IPS-20b (cell line): ENCODE measurements at regions not wholly inside any gene's neighbourhood (a gene's known extent, or its start where the extent isn't known, plus 50 kb on each side); places are given as distances from the start of the nearest gene placed in this dataset.
A peak's percentile ranks its signal among the peaks of the same experiment; 100 is the strongest.
"Not testable (repeated sequence)": the region's sequence is repeated elsewhere in the genome, so short reads cannot be mapped to it uniquely, and the experiment has no call there.

Experiments used
- H3K27ac ChIP-seq: one replicate; pipeline ENCODE4 v1.5.1; 2013; ENCODE audit warnings: low read length
- H3K27me3 ChIP-seq: 2 replicates; pipeline ENCODE4 v1.6.1; 2013; ENCODE audit warnings: mild to moderate bottlenecking, low read length, inconsistent platforms; ENCODE audit not compliant: insufficient read depth
- H3K36me3 ChIP-seq: 2 replicates; pipeline ENCODE4 v1.6.1; 2013; ENCODE audit warnings: low read depth, mild to moderate bottlenecking, inconsistent platforms, low read length, moderate library complexity; ENCODE audit not compliant: insufficient read depth
- H3K4me1 ChIP-seq: 2 replicates; pipeline ENCODE4 v1.6.1; 2013; ENCODE audit warnings: mild to moderate bottlenecking, control low read depth, inconsistent platforms, low read length, moderate library complexity; ENCODE audit not compliant: insufficient read depth
- H3K4me3 ChIP-seq: 2 replicates; pipeline ENCODE4 v1.5.1; 2013; ENCODE audit warnings: mild to moderate bottlenecking, low read length, inconsistent platforms
- H3K9ac ChIP-seq: 2 replicates; pipeline ENCODE4 v1.6.1; 2013; ENCODE audit warnings: low read depth, mild to moderate bottlenecking, inconsistent platforms, low read length, moderate library complexity
- H3K9me3 ChIP-seq: 2 replicates; pipeline ENCODE4 v1.6.1; 2013; ENCODE audit warnings: mild to moderate bottlenecking, low read depth, low read length, inconsistent platforms; ENCODE audit not compliant: insufficient read depth

DNA sequence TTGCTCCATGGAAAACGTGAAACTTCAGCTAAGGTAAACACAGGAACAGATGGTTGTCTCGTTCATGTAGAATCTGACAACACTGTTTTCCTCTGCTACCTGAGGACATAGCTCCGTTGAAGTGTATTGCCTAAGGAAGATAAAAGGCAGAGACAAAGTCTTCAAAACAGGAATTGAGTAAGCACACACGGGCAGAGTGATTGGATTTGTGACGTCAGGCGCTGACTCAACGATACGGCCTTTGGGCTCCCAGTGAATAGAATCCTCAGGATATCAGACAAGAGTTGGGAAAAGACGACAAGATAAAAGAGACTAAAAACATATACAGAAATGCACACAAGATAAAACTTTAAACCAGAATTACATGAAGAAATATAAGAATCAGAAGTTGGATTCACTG lies 787.1 kb upstream of the CTNND2 start:
- H3K9ac ChIP-seq = no peak overlapping the region
- H3K27me3 ChIP-seq = no peaks in the 10 kb centered on the region
- H3K4me3 ChIP-seq = no peak overlapping the region
- no peak overlapping the region for H3K27ac ChIP-seq
- peaks cover 6% of the 10 kb centered on the region; the same call in 1 of the 2 replicates for H3K4me1 ChIP-seq
- H3K9me3 ChIP-seq = no peaks in the 10 kb centered on the region
- H3K36me3 ChIP-seq = no peaks in the 10 kb centered on the region

DNA sequence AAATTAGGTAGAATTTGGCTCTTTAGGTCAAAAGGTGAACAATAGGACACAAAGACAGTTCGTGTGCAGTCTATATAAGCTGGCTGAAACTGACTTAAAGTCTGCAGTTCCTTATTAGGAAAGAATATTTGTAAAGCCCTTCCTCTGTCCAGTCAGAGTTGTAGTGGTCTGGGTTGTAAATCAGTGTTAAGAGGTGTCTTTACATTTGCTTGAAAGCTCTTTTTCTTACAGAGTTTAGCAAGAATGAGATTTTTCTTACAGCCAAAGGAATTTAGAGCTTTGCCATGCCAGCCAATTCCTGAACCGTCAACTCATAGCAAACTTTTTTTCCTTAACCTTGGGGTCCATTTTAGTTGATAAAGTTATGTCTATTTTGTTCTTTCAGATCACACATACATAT lies 786.1 kb upstream of the CTNND2 start:
- H3K27me3 ChIP-seq = no peaks in the 10 kb centered on the region
- H3K4me3 ChIP-seq = no peak overlapping the region
- H3K36me3 ChIP-seq = no peaks in the 10 kb centered on the region
- no peak overlapping the region for H3K9ac ChIP-seq
- no peak overlapping the region for H3K27ac ChIP-seq
- H3K4me1 ChIP-seq = peaks cover 6% of the 10 kb centered on the region; the same call in 1 of the 2 replicates
- no peaks in the 10 kb centered on the region for H3K9me3 ChIP-seq

DNA sequence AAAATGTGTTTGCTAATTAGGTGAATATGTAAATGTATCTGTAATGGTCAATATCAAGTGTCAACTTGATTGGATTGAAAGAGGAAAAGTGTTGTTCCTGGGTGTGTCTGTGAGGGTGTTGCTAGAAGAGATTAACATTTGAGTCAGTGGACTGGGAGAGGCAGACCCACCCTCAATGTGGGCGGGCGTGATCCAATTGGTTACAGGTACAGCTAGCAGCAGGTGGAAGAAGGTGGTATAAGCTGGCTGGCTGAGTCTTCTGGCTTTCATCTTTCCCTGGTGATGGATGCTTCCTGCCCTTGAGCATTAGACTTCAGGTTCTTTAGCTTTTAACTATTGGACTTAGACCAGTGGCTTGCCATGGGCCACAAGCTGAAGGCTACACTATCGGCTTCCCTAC lies 779.0 kb upstream of the CTNND2 start:
- Histone ChIP-seq H3K27me3 (no peaks in the 10 kb centered on the region), H3K9me3 (no peaks in the 10 kb centered on the region), H3K4me1 (0 out of 2 replicates have a peak, but pooled peaks cover under 1% of the 10 kb centered on the region), H3K36me3 (no peaks in the 10 kb centered on the region), H3K9ac (no peak overlapping the region), H3K4me3 (no peak overlapping the region), H3K27ac (no peak overlapping the region)

DNA sequence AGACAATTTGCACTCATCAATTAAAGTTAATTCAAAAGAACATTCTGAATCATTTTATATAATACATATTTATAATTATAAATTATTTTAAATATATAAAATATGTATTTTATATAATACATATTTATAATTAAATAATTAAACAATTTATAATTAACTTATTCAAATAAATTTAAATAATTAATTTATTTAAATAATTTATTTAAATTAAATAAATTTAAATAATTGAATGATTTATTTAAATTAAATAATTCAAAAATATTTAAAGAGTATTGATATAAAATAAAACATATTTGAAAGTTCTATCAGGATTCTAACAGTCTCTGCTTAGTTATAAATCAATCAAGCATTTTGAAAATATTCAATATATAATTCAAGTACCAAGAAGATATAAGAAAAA lies 775.5 kb upstream of the CTNND2 start:
- no peak overlapping the region for H3K9ac ChIP-seq
- no peak overlapping the region for H3K27ac ChIP-seq
- H3K27me3 ChIP-seq = no peaks in the 10 kb centered on the region
- no peaks in the 10 kb centered on the region for H3K4me1 ChIP-seq
- H3K9me3 ChIP-seq = 0 out of 2 replicates have a peak, but pooled peaks cover 3% of the 10 kb centered on the region
- H3K36me3 ChIP-seq = no peaks in the 10 kb centered on the region
- H3K4me3 ChIP-seq = no peak overlapping the region

DNA sequence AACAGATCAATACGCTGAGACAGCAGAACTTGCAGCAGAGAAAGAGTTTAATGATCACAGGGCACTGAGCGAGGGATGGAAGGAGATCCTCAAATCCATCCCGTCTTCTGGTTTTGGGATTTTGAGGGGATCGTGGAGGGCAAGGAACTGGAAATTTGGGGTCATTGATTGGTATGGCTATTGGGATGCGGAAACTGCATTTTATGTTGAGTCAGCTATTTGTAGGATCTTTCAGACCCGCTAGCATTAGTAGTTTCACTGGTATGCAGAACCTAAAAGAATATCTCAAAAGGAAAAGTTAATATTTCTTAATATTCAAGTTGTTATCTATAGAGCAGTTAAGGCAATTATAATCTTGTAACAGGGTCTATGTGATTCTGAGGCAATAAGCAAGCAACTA lies 771.7 kb upstream of the CTNND2 start:
- Histone ChIP-seq H3K9me3 (0 out of 2 replicates have a peak, but pooled peaks cover 3% of the 10 kb centered on the region), H3K27me3 (no peaks in the 10 kb centered on the region), H3K27ac (no peak overlapping the region), H3K9ac (no peak overlapping the region), H3K36me3 (no peaks in the 10 kb centered on the region), H3K4me1 (peaks cover 13% of the 10 kb centered on the region), H3K4me3 (no peak overlapping the region)

DNA sequence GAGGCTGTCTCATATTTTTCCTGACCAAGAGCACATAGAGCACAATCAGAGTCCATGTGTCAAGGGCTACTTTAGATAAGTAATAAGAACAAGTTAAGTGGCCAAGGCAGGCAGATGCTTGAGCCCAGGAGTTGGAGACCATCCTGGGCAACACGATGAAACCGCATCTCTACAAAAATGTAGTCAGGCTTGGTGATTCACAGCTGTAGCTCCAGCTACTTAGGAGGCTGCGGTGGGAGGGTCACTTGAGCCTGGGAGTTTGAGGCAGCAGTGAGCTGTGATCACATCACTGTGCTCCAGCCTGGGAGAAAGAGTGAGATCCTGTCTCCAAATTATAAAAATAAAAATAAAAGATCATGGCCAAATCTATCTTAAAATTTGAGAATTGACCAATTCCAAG lies 767.9 kb upstream of the CTNND2 start:
- peaks cover 41% of the 10 kb centered on the region for H3K4me1 ChIP-seq

DNA sequence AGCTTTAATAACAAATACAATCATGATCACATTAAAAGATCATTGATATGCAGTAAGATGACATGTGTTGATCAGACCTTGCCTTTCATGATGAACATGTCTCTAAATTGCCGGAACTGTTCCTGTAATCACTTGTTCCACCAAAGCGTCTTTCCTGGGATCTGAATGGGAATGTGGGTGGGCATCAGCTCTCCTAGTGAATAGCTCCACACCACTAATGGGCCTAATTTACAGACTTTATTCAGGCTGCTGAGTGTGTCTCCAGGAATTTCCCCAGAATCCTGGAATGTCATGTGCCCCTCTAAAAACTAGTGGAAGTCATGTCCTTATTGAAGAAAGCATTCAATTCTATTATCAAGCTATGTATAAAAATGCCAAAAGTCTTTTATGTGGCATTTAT lies 765.1 kb upstream of the CTNND2 start:
- Histone ChIP-seq H3K9me3 (no peaks in the 10 kb centered on the region), H3K4me1 (peaks cover 41% of the 10 kb centered on the region), H3K9ac (no peak overlapping the region), H3K27me3 (no peaks in the 10 kb centered on the region), H3K36me3 (peaks cover 12% of the 10 kb centered on the region; the same call in 1 of the 2 replicates), H3K27ac (peak overlapping the region; percentile 1), H3K4me3 (peak overlapping the region; percentile 15; the same call in 1 of the 2 replicates)

More for the DNA sequence above, 767.9 kb upstream of the CTNND2 start:
- Histone ChIP-seq H3K27ac (no peak overlapping the region), H3K9ac (no peak overlapping the region), H3K27me3 (no peaks in the 10 kb centered on the region), H3K4me3 (no peak overlapping the region), H3K9me3 (0 out of 2 replicates have a peak, but pooled peaks cover 3% of the 10 kb centered on the region), H3K36me3 (no peaks in the 10 kb centered on the region)

DNA sequence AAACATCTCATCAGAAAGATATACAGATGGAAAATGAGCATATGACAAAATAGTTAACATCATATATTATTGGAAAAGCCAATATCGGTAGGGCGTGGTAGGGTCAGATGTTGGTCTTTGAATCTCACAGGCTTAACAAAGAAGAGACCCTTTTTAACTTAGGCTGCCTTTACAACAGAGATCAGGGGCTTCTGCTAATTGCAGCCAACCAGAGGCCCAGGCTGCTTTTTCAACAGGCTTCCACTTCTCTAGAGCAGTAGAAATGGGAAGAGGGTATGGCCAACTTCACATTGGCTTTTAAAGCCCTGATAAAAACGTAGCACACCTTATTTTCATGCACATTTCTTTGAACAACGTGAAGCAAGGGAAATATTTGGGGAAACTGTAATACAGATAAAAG lies 764.3 kb upstream of the CTNND2 start:
- Histone ChIP-seq H3K27ac (peak overlapping the region; percentile 6), H3K27me3 (no peaks in the 10 kb centered on the region), H3K4me3 (peak overlapping the region; percentile 88; the same call in 1 of the 2 replicates), H3K9me3 (no peaks in the 10 kb centered on the region), H3K9ac (peak overlapping the region; percentile 19; the same call in 1 of the 2 replicates), H3K36me3 (peaks cover 17% of the 10 kb centered on the region; the same call in 1 of the 2 replicates), H3K4me1 (peaks cover 41% of the 10 kb centered on the region)

DNA sequence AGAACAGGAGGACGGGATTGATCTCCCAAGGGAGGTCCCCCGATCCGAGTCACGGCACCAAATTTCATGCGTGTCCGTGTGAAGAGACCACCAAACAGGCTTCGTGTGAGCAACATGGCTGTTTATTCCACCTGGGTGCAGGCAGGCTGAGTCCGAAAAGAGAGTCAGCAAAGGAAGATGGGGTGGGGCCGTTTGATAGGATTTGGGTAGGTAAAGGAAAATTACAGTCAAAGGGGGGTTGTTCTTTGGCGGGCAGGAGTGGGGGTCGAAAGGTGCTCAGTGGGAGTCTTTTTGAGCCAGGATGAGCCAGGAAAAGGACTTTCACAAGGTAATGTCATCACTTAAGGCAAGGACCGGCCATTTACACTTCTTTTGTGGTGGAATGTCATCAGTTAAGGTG lies 763.6 kb upstream of the CTNND2 start:
- peak overlapping the region; percentile 88 for H3K4me3 ChIP-seq
- H3K36me3 ChIP-seq = peaks cover 25% of the 10 kb centered on the region
- H3K27me3 ChIP-seq, H3K9me3 ChIP-seq: not testable (repeated sequence)
- H3K9ac ChIP-seq = peak overlapping the region; percentile 91
- peaks cover 45% of the 10 kb centered on the region for H3K4me1 ChIP-seq
- peak overlapping the region; percentile 42 for H3K27ac ChIP-seq

DNA sequence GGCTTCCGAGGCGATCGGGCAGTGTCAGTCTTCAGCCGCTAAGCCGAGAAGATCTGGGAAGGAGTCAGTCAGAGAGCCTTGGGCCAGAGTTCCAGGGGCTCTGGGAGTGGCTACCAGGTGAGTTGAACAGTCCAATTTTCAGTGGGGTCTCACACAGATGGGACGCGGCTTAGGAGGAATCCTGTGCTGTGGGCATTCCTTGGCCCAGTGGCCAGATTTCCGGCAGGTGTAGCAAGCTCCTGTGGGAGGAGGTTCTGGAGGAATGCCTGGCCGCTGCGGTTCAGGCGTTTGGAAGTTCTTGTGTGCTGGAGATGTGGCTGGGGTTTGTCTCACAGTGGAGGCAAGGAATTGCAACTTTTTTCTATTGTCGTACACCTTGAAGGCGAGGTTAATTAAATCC lies 761.5 kb upstream of the CTNND2 start:
- H3K36me3 ChIP-seq = peaks cover 44% of the 10 kb centered on the region
- not testable (repeated sequence) for H3K27me3 ChIP-seq, H3K9me3 ChIP-seq, H3K27ac ChIP-seq
- H3K4me1 ChIP-seq = peaks cover 33% of the 10 kb centered on the region
- peak overlapping the region; percentile 88 for H3K4me3 ChIP-seq
- H3K9ac ChIP-seq = peak overlapping the region; percentile 91; the same call in 1 of the 2 replicates

DNA sequence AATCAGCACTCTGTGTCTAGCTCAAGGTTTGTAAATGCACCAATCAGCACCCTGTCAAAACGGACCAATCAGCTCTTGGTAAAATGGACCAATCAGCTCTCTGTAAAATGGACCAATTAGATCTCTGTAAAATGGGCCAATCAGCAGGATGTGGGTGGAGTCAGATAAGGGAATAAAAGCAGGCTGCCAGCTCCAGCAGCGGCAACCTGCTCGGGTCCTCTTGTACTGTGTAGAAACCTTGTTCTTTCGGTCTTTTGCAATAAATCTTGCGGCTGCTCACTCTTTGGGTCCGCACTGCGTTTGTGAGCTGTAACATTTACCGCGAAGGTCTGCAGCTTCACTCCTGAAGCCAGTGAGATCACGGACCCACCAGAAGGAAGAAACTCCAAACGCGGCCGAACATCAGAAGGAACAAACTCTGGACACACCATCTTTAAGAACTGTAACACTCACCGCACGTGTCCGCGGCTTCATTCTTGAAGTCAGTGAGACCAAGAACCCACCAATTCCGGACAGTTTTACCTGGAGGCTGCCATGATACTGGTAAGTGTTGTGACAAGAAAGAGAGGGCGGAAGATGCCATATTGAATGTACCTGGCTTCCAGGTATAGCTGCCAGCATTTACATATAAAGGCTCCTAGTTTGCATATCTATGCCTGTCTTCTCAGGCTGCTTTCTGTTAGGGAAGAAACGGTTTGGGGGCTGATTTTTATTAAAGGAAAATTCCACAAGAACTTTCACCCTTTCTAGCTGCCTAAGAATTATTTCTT lies 758.5 kb upstream of the CTNND2 start:
- Histone ChIP-seq H3K27me3 (no peaks in the 10 kb centered on the region), H3K27ac (peak overlapping the region; percentile 71), H3K36me3 (peaks cover 74% of the 10 kb centered on the region), H3K4me1 (peaks cover 7% of the 10 kb centered on the region), H3K4me3 (peak overlapping the region; percentile 67), H3K9ac (peak overlapping the region; percentile 30; the same call in 1 of the 2 replicates), H3K9me3 (peaks cover 10% of the 10 kb centered on the region; the same call in 1 of the 2 replicates)
